ENCODE measurements at regions not wholly inside any gene's neighbourhood (a gene's known extent, or its start where the extent isn't known, plus 50 kb on each side); places are given as distances from the start of the nearest gene placed in this dataset.
A peak's percentile ranks its signal among the peaks of the same experiment; 100 is the strongest.

DNA sequence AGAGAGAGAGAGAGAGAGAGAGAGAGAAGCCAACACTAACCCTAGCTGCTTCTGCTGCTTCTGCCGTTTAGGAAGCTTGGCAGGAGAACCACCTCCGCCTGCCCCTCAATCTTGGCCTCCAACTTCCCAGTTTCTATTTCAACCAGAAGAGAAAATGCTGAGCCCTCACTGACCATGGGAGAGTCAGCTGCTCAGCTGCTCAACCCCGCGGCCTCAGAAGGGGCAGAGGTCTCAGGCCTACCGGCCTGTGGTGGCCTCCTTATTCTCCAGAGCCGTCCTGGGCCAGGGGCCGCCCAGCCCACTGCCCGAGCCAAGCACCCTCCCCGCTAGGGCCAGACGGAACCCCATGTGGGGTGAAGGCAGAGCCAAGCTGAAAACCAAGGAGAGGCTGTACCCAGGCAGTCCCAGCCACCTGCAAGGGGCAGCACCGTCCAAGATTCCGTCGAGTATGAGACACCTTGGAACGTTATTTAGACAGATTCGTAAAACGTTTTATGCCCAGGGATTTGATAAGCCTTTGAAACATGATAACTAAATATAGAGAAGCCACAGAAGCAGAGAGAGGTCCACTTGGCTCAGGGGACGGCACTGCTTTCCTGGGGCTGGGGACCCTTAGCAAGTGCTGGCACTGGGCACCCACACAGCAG, 116.6 kb downstream of the DLL1 start:
- H2BK20ac ChIP-seq (ENCODE audit: low read length): no peak overlapping the region
- no peak overlapping the region for H3K14ac ChIP-seq (ENCODE audit: insufficient read length)
- no peak overlapping the region for H3K9ac ChIP-seq (replicated peaks in 1 of 4; ENCODE audit: extremely low read depth in 1 of 4, low read depth in 3 of 4, low read length in 3 of 4)
- H2BK12ac ChIP-seq (ENCODE audit: low read depth, low read length): no peak overlapping the region
- H3K9me3 ChIP-seq (ENCODE audit: insufficient read depth in 2 of 2, low read depth in 1 of 2, low read length in 1 of 2): peaks cover 3 to 21% of the 10 kb centered on the region in 2 experiments; a peak in 3 of 4 replicates
- ChIA-PET POLR2A (ENCODE audit: partially characterized antibody) (no interaction called here), CTCF (ENCODE audit: partially characterized antibody) (interaction anchor here (0.7 to 1.5 kb wide), 3 partner anchors 13 to 251 kb away, joined by 3 to 4 read pairs (median 4); no protein-coding TSS in a partner anchor)
- no peaks in the 10 kb centered on the region for H4K20me1 ChIP-seq (replicated peaks in 1 of 2; ENCODE audit: control insufficient read depth in 1 of 2, insufficient read depth in 2 of 2, low read length in 2 of 2)
- H3K4me2 ChIP-seq (ENCODE audit: insufficient read depth in 1 of 2, low read depth in 2 of 2, low read length in 2 of 2): no peak overlapping the region
- H2AFZ ChIP-seq (ENCODE audit: low read length): no peak overlapping the region
- H2BK120ac ChIP-seq (replicated peaks; ENCODE audit: low read depth, low read length): no peak overlapping the region
- no peak overlapping the region for H3K4me3 ChIP-seq (ENCODE audit: extremely low read depth in 1 of 4, insufficient read depth in 2 of 4, low read depth in 3 of 4, low read length in 4 of 4)
- H3K27ac ChIP-seq (ENCODE audit: low read depth, low read length): no peak overlapping the region
- H3K79me1 ChIP-seq (ENCODE audit: low read depth, low read length): no peaks in the 10 kb centered on the region
- no peaks in the 10 kb centered on the region for H3K23me2 ChIP-seq (ENCODE audit: low read depth, low read length)
- no peak overlapping the region; the same call in 1 of the 2 replicates for H4K8ac ChIP-seq (ENCODE audit: extremely low read depth, insufficient read depth, low read length)
- no peak overlapping the region for H4K91ac ChIP-seq (replicated peaks; ENCODE audit: insufficient read length, low read length)
- no peak overlapping the region for H3K23ac ChIP-seq (ENCODE audit: insufficient read length)
- no peak overlapping the region for H4K5ac ChIP-seq (ENCODE audit: insufficient read length, low read depth, low read length)
- H3K56ac ChIP-seq (replicated peaks; ENCODE audit: insufficient read length, low read depth, low read length): no peak overlapping the region
- FAIRE-seq (no peak), DNase-seq (ENCODE audit: low read depth in 1 of 2, low spot score in 2 of 2) (peak in 1 of 2 experiments; percentile 29)
- no peak overlapping the region for H2BK5ac ChIP-seq (ENCODE audit: low read depth, low read length)
- no peaks in the 10 kb centered on the region for H3K79me2 ChIP-seq (ENCODE audit: control insufficient read depth in 1 of 2, insufficient read depth in 2 of 2, low read length in 2 of 2)
- no peak overlapping the region for H2AK5ac ChIP-seq (ENCODE audit: low read depth, low read length)
- H3K27me3 ChIP-seq (replicated peaks in 1 of 4; ENCODE audit: control insufficient read depth in 3 of 4, extremely low read depth in 1 of 4, insufficient read depth in 3 of 4, low read length in 3 of 4): no peaks in the 10 kb centered on the region; a peak in 1 of 7 replicates
- H3K4ac ChIP-seq (replicated peaks; ENCODE audit: insufficient read length, low read depth, low read length): no peak overlapping the region
- H2BK15ac ChIP-seq (ENCODE audit: low read length): no peak overlapping the region
- 89% methylated on average over 16 of the region's 17 CpGs; no CpG with 5 or more reads in 1 of the 2 experiments for WGBS, 2 experiments (ENCODE audit: extremely low coverage in 1 of 2, insufficient coverage in 1 of 2, insufficient read length in 1 of 2, insufficient replicate concordance in 2 of 2, low coverage in 1 of 2, low lambda C conversion rate in 2 of 2, missing lambda C conversion rate in 1 of 2)
- H3K4me1 ChIP-seq (replicated peaks in 1 of 4; ENCODE audit: control insufficient read depth in 3 of 4, insufficient read depth in 4 of 4, low read length in 3 of 4): no peaks in the 10 kb centered on the region; a peak in 1 of 7 replicates
- no peak overlapping the region for H3K18ac ChIP-seq (ENCODE audit: extremely low read depth, low read length)
- peaks cover 0 to 3% (median 0%) of the 10 kb centered on the region in 4 experiments; a peak in 1 of 8 replicates for H3K36me3 ChIP-seq (ENCODE audit: control insufficient read depth in 2 of 4, insufficient read depth in 4 of 4, low read length in 3 of 4)
- TF ChIP-seq PHF8 (conservative IDR thresholded peaks at IDR 0.05; ENCODE audit: low read depth, low read length) (no peak), NANOG (IDR thresholded peaks at IDR 0.05; ENCODE audit: insufficient read depth, low read depth, low read length, poor library complexity, severe bottlenecking) (no peak), CHD1 (IDR thresholded peaks at IDR 0.05; ENCODE audit: low read depth, low read length) (no peak), USF2 (IDR thresholded peaks at IDR 0.05; ENCODE audit: low read length) (no peak), NRF1 (IDR thresholded peaks at IDR 0.05; ENCODE audit: low read depth, low read length) (no peak), YY1 (IDR thresholded peaks at IDR 0.05; ENCODE audit: low read depth, low read length) (no peak), GABPA (IDR thresholded peaks at IDR 0.05; ENCODE audit: borderline replicate concordance, insufficient read depth, low read length) (no peak), ASH2L (IDR thresholded peaks at IDR 0.05; ENCODE audit: low read length) (no peak), TCF12 (IDR thresholded peaks at IDR 0.05; ENCODE audit: low read depth, low read length) (no peak)
- TF ChIP-seq, protein P1, sequence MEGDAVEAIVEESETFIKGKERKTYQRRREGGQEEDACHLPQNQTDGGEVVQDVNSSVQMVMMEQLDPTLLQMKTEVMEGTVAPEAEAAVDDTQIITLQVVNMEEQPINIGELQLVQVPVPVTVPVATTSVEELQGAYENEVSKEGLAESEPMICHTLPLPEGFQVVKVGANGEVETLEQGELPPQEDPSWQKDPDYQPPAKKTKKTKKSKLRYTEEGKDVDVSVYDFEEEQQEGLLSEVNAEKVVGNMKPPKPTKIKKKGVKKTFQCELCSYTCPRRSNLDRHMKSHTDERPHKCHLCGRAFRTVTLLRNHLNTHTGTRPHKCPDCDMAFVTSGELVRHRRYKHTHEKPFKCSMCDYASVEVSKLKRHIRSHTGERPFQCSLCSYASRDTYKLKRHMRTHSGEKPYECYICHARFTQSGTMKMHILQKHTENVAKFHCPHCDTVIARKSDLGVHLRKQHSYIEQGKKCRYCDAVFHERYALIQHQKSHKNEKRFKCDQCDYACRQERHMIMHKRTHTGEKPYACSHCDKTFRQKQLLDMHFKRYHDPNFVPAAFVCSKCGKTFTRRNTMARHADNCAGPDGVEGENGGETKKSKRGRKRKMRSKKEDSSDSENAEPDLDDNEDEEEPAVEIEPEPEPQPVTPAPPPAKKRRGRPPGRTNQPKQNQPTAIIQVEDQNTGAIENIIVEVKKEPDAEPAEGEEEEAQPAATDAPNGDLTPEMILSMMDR (IDR thresholded peaks at IDR 0.05; ENCODE audit: control extremely low read depth in 1 of 3, insufficient read depth in 1 of 3, low read depth in 1 of 3, low read length in 3 of 3): no peak

Measured in H1 (cell line).